Keratinocyte (primary cell): ENCODE measurements at regions not wholly inside any gene's neighbourhood (a gene's known extent, or its start where the extent isn't known, plus 50 kb on each side); places are given as distances from the start of the nearest gene placed in this dataset.
"Not testable (repeated sequence)": the region's sequence is repeated elsewhere in the genome, so short reads cannot be mapped to it uniquely, and the experiment has no call there.

ENCODE experiments used
- CTCF ChIP-seq, 3 experiments: IDR thresholded peaks in 1 of 3; conservative IDR thresholded peaks in 1 of 3; optimal IDR thresholded peaks in 1 of 3; 2 replicates in 2 of 3; 3 replicates in 1 of 3; pipeline versions ENCODE3 to v1.5.1; 2011; ENCODE audit warnings: low read length in 3 of 3, mild to moderate bottlenecking in 3 of 3, moderate library complexity in 2 of 3, control low read depth in 1 of 3, inconsistent platforms in 1 of 3; ENCODE audit not compliant: insufficient read depth in 2 of 3; ENCODE audit errors: extremely low read depth in 1 of 3
- EZH2 ChIP-seq: IDR thresholded peaks from one replicate; pipeline ENCODE4 v1.6.1; 2012; ENCODE audit warnings: inconsistent platforms, mild to moderate bottlenecking, low read length, moderate library complexity

GRCh38 chr5:29127524-29128156 is 2065.8 kb upstream of the CDH6 start:
- not testable (repeated sequence) for TF ChIP-seq CTCF (optimal IDR thresholded peaks at IDR 0.05 in 1 of 3, IDR thresholded peaks at IDR 0.05 in 1 of 3, conservative IDR thresholded peaks at IDR 0.05 in 1 of 3; ENCODE audit: extremely low read depth in 1 of 3, insufficient read depth in 2 of 3, low read length in 3 of 3); EZH2
